ENCODE measurements at regions not wholly inside any gene's neighbourhood (a gene's known extent, or its start where the extent isn't known, plus 50 kb on each side); places are given as distances from the start of the nearest gene placed in this dataset.

DNA sequence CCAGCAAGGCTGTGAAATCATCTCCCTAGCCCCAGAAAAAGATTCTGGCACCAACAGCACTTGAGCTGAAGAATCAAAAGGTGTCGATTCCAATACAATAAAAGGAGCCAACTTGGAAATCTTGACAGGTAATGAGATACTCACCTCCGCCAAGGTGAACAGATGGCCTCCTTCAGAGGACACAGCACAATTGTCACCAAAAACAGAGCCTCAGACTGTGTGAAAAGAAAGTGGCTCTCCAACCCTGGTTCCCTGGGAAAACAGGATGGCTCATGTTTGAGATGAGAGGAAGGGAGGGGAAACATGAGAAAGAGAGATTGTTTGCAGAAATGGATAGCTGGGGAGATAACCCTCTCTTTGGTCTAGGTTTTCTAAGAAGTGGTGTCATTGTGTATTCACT lies 168.9 kb downstream of the HS3ST1 start:
- DNase-seq (ENCODE audit: low read depth): no peak
- TF ChIP-seq, protein P1, sequence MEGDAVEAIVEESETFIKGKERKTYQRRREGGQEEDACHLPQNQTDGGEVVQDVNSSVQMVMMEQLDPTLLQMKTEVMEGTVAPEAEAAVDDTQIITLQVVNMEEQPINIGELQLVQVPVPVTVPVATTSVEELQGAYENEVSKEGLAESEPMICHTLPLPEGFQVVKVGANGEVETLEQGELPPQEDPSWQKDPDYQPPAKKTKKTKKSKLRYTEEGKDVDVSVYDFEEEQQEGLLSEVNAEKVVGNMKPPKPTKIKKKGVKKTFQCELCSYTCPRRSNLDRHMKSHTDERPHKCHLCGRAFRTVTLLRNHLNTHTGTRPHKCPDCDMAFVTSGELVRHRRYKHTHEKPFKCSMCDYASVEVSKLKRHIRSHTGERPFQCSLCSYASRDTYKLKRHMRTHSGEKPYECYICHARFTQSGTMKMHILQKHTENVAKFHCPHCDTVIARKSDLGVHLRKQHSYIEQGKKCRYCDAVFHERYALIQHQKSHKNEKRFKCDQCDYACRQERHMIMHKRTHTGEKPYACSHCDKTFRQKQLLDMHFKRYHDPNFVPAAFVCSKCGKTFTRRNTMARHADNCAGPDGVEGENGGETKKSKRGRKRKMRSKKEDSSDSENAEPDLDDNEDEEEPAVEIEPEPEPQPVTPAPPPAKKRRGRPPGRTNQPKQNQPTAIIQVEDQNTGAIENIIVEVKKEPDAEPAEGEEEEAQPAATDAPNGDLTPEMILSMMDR (conservative IDR thresholded peaks at IDR 0.05; ENCODE audit: low read depth, low read length): no peak
- H3K4me3 ChIP-seq (ENCODE audit: low read depth, low read length): no peak overlapping the region

DNA sequence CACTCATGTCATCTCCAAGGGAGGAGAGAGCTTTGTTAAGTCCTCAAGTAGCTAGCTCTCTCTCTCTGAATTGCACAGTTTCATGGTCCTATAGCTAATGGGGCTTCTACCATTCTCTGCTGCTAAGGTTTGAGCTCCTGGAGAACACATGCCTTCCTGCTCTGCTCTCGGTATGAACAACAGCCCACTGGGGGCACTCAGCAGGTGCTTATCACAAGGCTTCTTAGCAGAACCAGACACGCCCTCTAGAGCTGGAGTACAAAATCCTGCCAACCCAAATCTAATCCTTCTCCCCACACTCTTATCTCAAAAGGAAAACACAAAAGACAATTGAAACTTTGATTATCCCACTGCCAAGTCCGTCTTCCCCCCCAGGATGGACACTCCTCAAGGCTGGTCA lies 176.5 kb downstream of the HS3ST1 start:
- no peak overlapping the region for H3K4me3 ChIP-seq (ENCODE audit: low read depth, low read length)
- DNase-seq (ENCODE audit: low read depth): no peak
- TF ChIP-seq, protein P1 (conservative IDR thresholded peaks at IDR 0.05; ENCODE audit: low read depth, low read length): no peak

DNA sequence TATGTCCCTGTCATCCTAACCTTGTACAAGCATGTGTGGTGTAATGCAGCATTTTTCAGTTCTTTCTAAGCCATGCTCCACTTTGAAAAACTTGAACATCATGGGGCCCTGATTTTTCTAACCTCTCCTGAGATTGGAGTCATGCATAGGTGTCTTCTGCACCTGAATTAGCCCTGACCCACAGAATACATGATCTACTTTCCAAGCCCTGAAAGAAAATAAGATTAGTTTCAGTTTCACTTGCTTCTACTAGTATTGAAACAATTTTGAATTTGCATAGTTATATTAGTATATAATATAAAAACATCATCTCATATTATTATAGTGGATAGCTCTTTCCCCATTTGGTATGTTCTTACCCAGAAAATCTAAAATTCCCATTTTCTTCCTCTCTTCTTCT lies 178.2 kb downstream of the HS3ST1 start:
- H3K4me3 ChIP-seq (ENCODE audit: low read depth, low read length): no peak overlapping the region
- TF ChIP-seq, protein P1 (conservative IDR thresholded peaks at IDR 0.05; ENCODE audit: low read depth, low read length): no peak
- DNase-seq (ENCODE audit: low read depth): no peak

DNA sequence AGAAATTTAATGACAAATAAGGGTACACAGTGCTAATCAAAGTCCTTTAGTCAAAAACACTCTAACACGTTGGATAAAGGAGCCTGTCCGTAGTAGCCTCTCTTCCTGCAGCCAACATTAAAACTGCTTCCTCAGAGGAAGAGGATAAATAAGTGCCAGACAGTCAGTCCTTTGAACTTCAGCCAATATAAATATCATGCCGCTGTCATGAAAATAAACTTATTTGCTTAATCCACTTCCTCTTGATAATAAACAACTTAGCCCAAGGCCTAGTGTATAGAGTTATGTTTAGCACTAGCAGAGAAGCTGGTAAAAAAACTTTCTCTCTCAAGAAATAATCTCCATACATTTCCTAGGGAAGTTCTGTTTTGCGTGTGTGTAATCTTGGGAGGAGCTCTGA lies 196.7 kb downstream of the HS3ST1 start:
- no peak overlapping the region for H3K4me3 ChIP-seq (ENCODE audit: low read depth, low read length)
- TF ChIP-seq, protein P1 (conservative IDR thresholded peaks at IDR 0.05; ENCODE audit: low read depth, low read length): no peak
- no peak for DNase-seq (ENCODE audit: low read depth)

DNA sequence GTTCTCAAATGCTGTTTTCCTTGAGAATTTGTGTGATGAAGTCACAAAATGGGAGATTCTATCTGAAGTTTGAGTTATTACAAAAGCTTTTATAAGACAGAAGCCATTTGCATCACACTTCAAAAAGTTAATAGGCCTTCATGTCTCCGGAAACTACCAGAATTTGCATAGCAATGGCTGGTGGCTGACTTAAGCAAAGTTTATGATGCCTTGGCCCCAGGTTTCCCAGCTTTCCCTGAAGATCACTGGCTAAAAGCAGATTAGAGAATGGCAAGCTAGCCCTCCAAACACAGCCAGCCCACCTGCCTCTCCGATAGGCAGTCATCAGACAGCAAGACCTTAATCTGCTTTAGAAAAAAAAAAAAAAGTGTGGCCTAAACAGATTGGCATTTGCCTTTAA lies 197.8 kb downstream of the HS3ST1 start:
- H3K4me3 ChIP-seq (ENCODE audit: low read depth, low read length): no peak overlapping the region
- TF ChIP-seq, protein P1 (conservative IDR thresholded peaks at IDR 0.05; ENCODE audit: low read depth, low read length): no peak
- DNase-seq (ENCODE audit: low read depth): no peak

GRCh38 chr4:11228530-11228929 lies 200.2 kb downstream of the HS3ST1 start:
- H3K4me3 ChIP-seq (ENCODE audit: low read depth, low read length): no peak overlapping the region
- DNase-seq (ENCODE audit: low read depth): no peak
- TF ChIP-seq, protein P1 (conservative IDR thresholded peaks at IDR 0.05; ENCODE audit: low read depth, low read length): no peak

- no peak overlapping the region for H3K4me3 ChIP-seq (ENCODE audit: low read depth, low read length)
- DNase-seq (ENCODE audit: low read depth): no peak
- TF ChIP-seq, protein P1 (conservative IDR thresholded peaks at IDR 0.05; ENCODE audit: low read depth, low read length): no peak
Observed at GRCh38 chr4:11223311-11223710, 205.4 kb downstream of the HS3ST1 start.

Measured in choroid plexus epithelial cell (primary cell).